ENCODE measurements at regions not wholly inside any gene's neighbourhood (a gene's known extent, or its start where the extent isn't known, plus 50 kb on each side); places are given as distances from the start of the nearest gene placed in this dataset.

DNA sequence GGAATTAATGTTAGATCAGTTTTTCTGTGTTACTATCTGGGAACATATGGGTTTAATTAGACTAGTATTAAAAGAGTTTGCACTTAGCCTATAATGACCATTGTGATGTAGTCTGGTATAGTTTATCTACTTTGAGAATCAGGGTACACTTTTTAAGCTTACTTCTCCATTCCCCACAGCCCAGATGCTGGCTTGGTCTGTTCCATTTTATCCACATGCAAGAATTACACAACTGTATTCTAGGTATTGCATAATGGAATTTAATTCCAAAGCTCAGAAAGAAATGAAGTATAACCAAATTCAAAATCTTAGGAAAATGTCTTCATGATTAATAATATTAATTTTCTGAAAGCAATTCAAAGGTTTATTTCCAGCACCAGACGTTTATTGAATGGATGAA is 122.2 kb upstream of the PDGFD start:
- TF ChIP-seq FOXP2 (optimal IDR thresholded peaks at IDR 0.05; ENCODE audit: borderline replicate concordance, extremely low read depth, extremely low read length, insufficient read depth) (no peak), SIN3A (IDR thresholded peaks at IDR 0.05; ENCODE audit: borderline replicate concordance, insufficient read depth, low read length) (no peak), TAF1 (IDR thresholded peaks at IDR 0.05; ENCODE audit: borderline replicate concordance, insufficient read depth, low read length) (no peak), POLR2AphosphoS5 (IDR thresholded peaks at IDR 0.05; ENCODE audit: low read depth, low read length) (no peak)
- TF ChIP-seq, protein P1, sequence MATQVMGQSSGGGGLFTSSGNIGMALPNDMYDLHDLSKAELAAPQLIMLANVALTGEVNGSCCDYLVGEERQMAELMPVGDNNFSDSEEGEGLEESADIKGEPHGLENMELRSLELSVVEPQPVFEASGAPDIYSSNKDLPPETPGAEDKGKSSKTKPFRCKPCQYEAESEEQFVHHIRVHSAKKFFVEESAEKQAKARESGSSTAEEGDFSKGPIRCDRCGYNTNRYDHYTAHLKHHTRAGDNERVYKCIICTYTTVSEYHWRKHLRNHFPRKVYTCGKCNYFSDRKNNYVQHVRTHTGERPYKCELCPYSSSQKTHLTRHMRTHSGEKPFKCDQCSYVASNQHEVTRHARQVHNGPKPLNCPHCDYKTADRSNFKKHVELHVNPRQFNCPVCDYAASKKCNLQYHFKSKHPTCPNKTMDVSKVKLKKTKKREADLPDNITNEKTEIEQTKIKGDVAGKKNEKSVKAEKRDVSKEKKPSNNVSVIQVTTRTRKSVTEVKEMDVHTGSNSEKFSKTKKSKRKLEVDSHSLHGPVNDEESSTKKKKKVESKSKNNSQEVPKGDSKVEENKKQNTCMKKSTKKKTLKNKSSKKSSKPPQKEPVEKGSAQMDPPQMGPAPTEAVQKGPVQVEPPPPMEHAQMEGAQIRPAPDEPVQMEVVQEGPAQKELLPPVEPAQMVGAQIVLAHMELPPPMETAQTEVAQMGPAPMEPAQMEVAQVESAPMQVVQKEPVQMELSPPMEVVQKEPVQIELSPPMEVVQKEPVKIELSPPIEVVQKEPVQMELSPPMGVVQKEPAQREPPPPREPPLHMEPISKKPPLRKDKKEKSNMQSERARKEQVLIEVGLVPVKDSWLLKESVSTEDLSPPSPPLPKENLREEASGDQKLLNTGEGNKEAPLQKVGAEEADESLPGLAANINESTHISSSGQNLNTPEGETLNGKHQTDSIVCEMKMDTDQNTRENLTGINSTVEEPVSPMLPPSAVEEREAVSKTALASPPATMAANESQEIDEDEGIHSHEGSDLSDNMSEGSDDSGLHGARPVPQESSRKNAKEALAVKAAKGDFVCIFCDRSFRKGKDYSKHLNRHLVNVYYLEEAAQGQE (IDR thresholded peaks at IDR 0.05; ENCODE audit: insufficient read depth in 1 of 2, low read depth in 2 of 2, low read length in 2 of 2), result no peak

DNA sequence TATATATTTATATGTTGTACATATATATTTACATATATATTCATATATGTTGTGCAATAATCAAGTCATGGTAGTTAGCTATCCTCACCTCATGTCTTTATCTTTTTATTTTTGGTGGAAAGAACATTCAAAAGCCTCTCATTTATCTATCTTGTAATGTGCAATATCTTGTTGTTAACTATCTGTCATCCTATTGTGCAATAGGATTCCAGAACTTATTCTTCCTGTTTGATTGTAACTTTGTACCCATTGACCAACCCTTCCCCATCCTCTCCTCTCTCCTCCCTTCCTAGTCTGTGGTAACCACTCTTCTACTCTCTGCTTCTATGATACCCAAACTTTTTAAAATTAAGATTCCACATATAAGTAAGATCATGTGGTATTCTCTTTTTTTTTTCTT is 115.6 kb upstream of the PDGFD start:
- TF ChIP-seq POLR2AphosphoS5 (IDR thresholded peaks at IDR 0.05; ENCODE audit: low read depth, low read length) (no peak), SIN3A (IDR thresholded peaks at IDR 0.05; ENCODE audit: borderline replicate concordance, insufficient read depth, low read length) (no peak), FOXP2 (optimal IDR thresholded peaks at IDR 0.05; ENCODE audit: borderline replicate concordance, extremely low read depth, extremely low read length, insufficient read depth) (no peak), TAF1 (IDR thresholded peaks at IDR 0.05; ENCODE audit: borderline replicate concordance, insufficient read depth, low read length) (no peak)
- TF ChIP-seq, protein P1 (IDR thresholded peaks at IDR 0.05; ENCODE audit: insufficient read depth in 1 of 2, low read depth in 2 of 2, low read length in 2 of 2), result no peak

DNA sequence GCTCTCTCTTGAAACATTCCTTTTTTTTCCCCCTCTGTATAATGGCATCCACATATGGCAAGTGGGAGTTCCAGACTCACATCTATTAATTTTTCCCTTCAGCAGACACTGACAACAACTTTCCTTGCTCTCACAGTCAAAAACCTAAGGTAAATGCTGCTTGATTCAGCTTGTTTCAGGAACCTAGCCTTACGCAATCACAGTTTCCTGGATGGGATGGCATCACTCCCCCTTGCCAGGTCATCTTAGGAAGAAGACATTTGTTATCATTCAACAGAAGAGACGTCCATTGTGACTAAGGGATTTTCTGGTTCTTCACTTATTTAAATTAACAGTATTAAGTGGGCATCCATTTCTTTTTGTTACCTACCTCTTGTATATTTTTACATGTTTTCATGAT is 112.0 kb upstream of the PDGFD start:
- TF ChIP-seq SIN3A (IDR thresholded peaks at IDR 0.05; ENCODE audit: borderline replicate concordance, insufficient read depth, low read length), result no peak
- TF ChIP-seq, protein P1 (IDR thresholded peaks at IDR 0.05; ENCODE audit: insufficient read depth in 1 of 2, low read depth in 2 of 2, low read length in 2 of 2), result no peak
- TF ChIP-seq FOXP2 (optimal IDR thresholded peaks at IDR 0.05; ENCODE audit: borderline replicate concordance, extremely low read depth, extremely low read length, insufficient read depth), result no peak
- no peak for TF ChIP-seq POLR2AphosphoS5 (IDR thresholded peaks at IDR 0.05; ENCODE audit: low read depth, low read length)
- TF ChIP-seq TAF1 (IDR thresholded peaks at IDR 0.05; ENCODE audit: borderline replicate concordance, insufficient read depth, low read length), result no peak

DNA sequence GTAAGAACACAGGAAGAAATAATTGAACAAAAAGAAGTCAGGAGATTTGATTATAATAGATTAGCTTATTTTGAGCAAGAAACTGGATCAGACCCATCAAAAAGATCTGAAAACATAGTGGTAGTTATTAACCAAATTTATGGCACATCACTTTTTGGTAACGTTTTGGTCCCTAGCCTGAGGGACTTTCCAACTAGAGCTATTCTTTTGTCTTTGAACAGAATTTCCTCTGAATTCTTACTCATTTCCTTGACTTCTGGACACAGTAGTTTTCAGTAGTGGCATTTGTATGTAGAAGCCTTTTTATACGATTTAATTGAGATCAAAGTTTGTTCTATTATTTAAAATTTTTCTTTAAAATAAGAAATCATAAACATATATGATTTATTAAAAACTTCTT is 96.5 kb upstream of the PDGFD start:
- TF ChIP-seq SIN3A (IDR thresholded peaks at IDR 0.05; ENCODE audit: borderline replicate concordance, insufficient read depth, low read length) (no peak), POLR2AphosphoS5 (IDR thresholded peaks at IDR 0.05; ENCODE audit: low read depth, low read length) (no peak), FOXP2 (optimal IDR thresholded peaks at IDR 0.05; ENCODE audit: borderline replicate concordance, extremely low read depth, extremely low read length, insufficient read depth) (no peak), TAF1 (IDR thresholded peaks at IDR 0.05; ENCODE audit: borderline replicate concordance, insufficient read depth, low read length) (no peak)
- TF ChIP-seq, protein P1 (IDR thresholded peaks at IDR 0.05; ENCODE audit: insufficient read depth in 1 of 2, low read depth in 2 of 2, low read length in 2 of 2), result no peak

DNA sequence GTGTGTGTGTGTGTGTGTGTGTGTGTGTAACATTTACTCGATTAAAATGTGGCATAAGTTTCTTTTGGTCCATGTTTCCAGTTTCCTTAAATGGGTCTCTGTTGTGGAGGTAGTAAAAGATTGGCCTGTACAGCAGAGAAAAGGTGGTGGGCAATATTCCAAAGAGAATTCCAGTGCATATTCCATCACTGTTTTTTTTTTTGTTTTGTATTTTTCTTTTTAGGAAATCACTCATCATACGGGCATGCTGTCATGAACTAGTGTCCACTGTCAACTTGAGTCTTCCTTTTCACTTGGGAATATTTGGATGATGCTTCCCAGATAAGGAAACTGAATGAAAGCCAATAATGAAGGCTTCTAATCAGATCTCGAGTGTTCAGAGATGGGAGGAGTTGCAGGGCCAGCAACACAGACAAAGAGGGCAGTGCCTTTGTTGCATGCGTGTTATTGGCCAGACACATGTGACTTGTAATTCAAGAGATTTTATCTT is 95.2 kb upstream of the PDGFD start:
- TF ChIP-seq FOXP2 (optimal IDR thresholded peaks at IDR 0.05; ENCODE audit: borderline replicate concordance, extremely low read depth, extremely low read length, insufficient read depth), result peak; percentile 16
- peak; percentile 10; the same call in 1 of the 2 replicates for TF ChIP-seq SIN3A (IDR thresholded peaks at IDR 0.05; ENCODE audit: borderline replicate concordance, insufficient read depth, low read length)
- no peak for TF ChIP-seq TAF1 (IDR thresholded peaks at IDR 0.05; ENCODE audit: borderline replicate concordance, insufficient read depth, low read length)
